ENCODE measurements at regions not wholly inside any gene's neighbourhood (a gene's known extent, or its start where the extent isn't known, plus 50 kb on each side); places are given as distances from the start of the nearest gene placed in this dataset.

- 80 to 91% methylated on average over 5 of the region's 5 CpGs for WGBS, 2 donors
- peaks cover 0 to 4% (median 0%) of the 10 kb centered on the region in 4 donors for H3K27me3 ChIP-seq
Observed at GRCh38 chrX:39805825-39806224, 291.9 kb downstream of the BCOR start.

GRCh38 chrX:39808471-39808917, 289.3 kb downstream of the BCOR start:
- Histone ChIP-seq H3K4me3 (no peak overlapping the region), H3K4me1 (no peaks in the 10 kb centered on the region), H3K36me3 (no peaks in the 10 kb centered on the region), H3K9me3 (no peaks in the 10 kb centered on the region), H3K27ac (no peak overlapping the region), H3K27me3 (peaks cover 0 to 4% (median 0%) of the 10 kb centered on the region in 4 donors)
- 58 to 67% methylated on average over 7 of the region's 7 CpGs for WGBS, 2 donors
- ATAC-seq: peak in 1 of 4 donors; percentile 17
- DNase-seq: no peak
- FAIRE-seq: no peak
- intact Hi-C loops (cut with DNase I): no loop called here
- TF ChIP-seq CTCF (IDR thresholded peaks at IDR 0.05): no peak

More at GRCh38 chrX:39805825-39806224, 291.9 kb downstream of the BCOR start:
- Histone ChIP-seq H3K36me3 (no peaks in the 10 kb centered on the region), H3K27ac (no peak overlapping the region), H3K4me1 (no peaks in the 10 kb centered on the region), H3K9me3 (no peaks in the 10 kb centered on the region), H3K4me3 (no peak overlapping the region)
- DNase-seq: no peak
- intact Hi-C loops (cut with DNase I): no loop called here
- TF ChIP-seq CTCF (IDR thresholded peaks at IDR 0.05): no peak
- no peak for FAIRE-seq
- no peak for ATAC-seq

GRCh38 chrX:39809331-39809730, 288.4 kb downstream of the BCOR start:
- no peak overlapping the region for H3K4me3 ChIP-seq
- H3K9me3 ChIP-seq: no peaks in the 10 kb centered on the region
- DNase-seq (no peak), FAIRE-seq (no peak), ATAC-seq (no peak)
- peaks cover 0 to 2% (median 0%) of the 10 kb centered on the region in 3 donors for H3K4me1 ChIP-seq
- no peak for TF ChIP-seq CTCF (IDR thresholded peaks at IDR 0.05)
- 66 to 95% methylated on average over 4 of the region's 4 CpGs for WGBS, 2 donors
- intact Hi-C loops (cut with DNase I): no loop called here
- no peak overlapping the region for H3K27ac ChIP-seq
- H3K27me3 ChIP-seq: peaks cover 0 to under 1% (median 0%) of the 10 kb centered on the region in 4 donors
- H3K36me3 ChIP-seq: no peaks in the 10 kb centered on the region

- FAIRE-seq (no peak), ATAC-seq (no peak), DNase-seq (no peak)
- no peaks in the 10 kb centered on the region for H3K36me3 ChIP-seq
- no peaks in the 10 kb centered on the region for H3K9me3 ChIP-seq
- TF ChIP-seq CTCF (IDR thresholded peaks at IDR 0.05): no peak
- no peak overlapping the region for H3K4me3 ChIP-seq
- H3K27ac ChIP-seq: no peak overlapping the region
- 54 to 58% methylated on average over 2 of the region's 2 CpGs for WGBS, 2 donors
- intact Hi-C loops (cut with DNase I): loop anchor here in 1 of 3 donors (10.0 kb wide), 1 partner anchor 76 kb away; no protein-coding TSS in a partner anchor
- H3K4me1 ChIP-seq: peaks cover 0 to 5% (median 0%) of the 10 kb centered on the region in 3 donors
- H3K27me3 ChIP-seq: no peaks in the 10 kb centered on the region
Observed at GRCh38 chrX:39810901-39811300, 286.9 kb downstream of the BCOR start.

- DNase-seq: peak in 3 of 6 donors; percentile 44 to 77 (median 64)
- intact Hi-C loops (cut with DNase I): loop anchor here in 1 of 3 donors (10.0 kb wide), 1 partner anchor 77 kb away; no protein-coding TSS in a partner anchor
Observed at GRCh38 chrX:39811376-39811775, 286.4 kb downstream of the BCOR start.

More at GRCh38 chrX:39811376-39811775, 286.4 kb downstream of the BCOR start:
- H3K4me1 ChIP-seq: peaks cover 0 to 5% (median 0%) of the 10 kb centered on the region in 3 donors
- H3K27ac ChIP-seq: no peak overlapping the region
- TF ChIP-seq CTCF (IDR thresholded peaks at IDR 0.05): no peak
- ATAC-seq (peak; percentile 23 to 52 (median 37)), FAIRE-seq (no peak)
- 54 to 63% methylated on average over 8 of the region's 8 CpGs for WGBS, 2 donors
- H3K4me3 ChIP-seq: no peak overlapping the region
- no peaks in the 10 kb centered on the region for H3K36me3 ChIP-seq
- no peaks in the 10 kb centered on the region for H3K27me3 ChIP-seq
- H3K9me3 ChIP-seq: no peaks in the 10 kb centered on the region
